ENCODE measurements at regions not wholly inside any gene's neighbourhood (a gene's known extent, or its start where the extent isn't known, plus 50 kb on each side); places are given as distances from the start of the nearest gene placed in this dataset.

GRCh38 chrX:96417695-96418094 is 266.9 kb upstream of the DIAPH2 start:
- TF ChIP-seq POLR2A (IDR thresholded peaks at IDR 0.05) (no peak), CTCF (IDR thresholded peaks at IDR 0.05) (no peak)
